Liver (tissue), 3 donors: ENCODE measurements at regions not wholly inside any gene's neighbourhood (a gene's known extent, or its start where the extent isn't known, plus 50 kb on each side); places are given as distances from the start of the nearest gene placed in this dataset.

Experiments
- CTCF ChIP-seq: fragments of 150-350 bp; IDR thresholded peaks from 2 replicates; pipeline ENCODE4 v1.5.1; 2017; ENCODE audit warnings: improper control_type of control experiment, low read depth, low read length; ENCODE audit not compliant: missing input control
- GABPA ChIP-seq, 2 donors: IDR thresholded peaks in 1 of 2; conservative IDR thresholded peaks in 1 of 2; 2 replicates each; pipeline ENCODE4 v1.6.1; 2016; ENCODE audit warnings: antibody characterized with exemption in 2 of 2, mild to moderate bottlenecking in 1 of 2, moderate library complexity in 1 of 2
- MAX ChIP-seq: IDR thresholded peaks from 2 replicates; pipeline ENCODE4 v1.6.1; 2016; ENCODE audit warnings: antibody characterized with exemption
- RXRA ChIP-seq, 2 donors: IDR thresholded peaks; 2 replicates each; pipeline ENCODE4 v1.6.1; 2017 to 2018; ENCODE audit warnings: antibody characterized with exemption in 2 of 2, mild to moderate bottlenecking in 1 of 2
- ZBTB33 ChIP-seq: IDR thresholded peaks from 2 replicates; pipeline ENCODE4 v1.6.1; 2016; ENCODE audit warnings: antibody characterized with exemption
- donor health status: healthy.
- donor health status: healthy.

- TF ChIP-seq ZBTB33 (no peak), GABPA (IDR thresholded peaks at IDR 0.05 in 1 of 2, conservative IDR thresholded peaks at IDR 0.05 in 1 of 2) (no peak), CTCF (no peak), MAX (no peak), RXRA (IDR thresholded peaks at IDR 0.05) (no peak)
Observed at GRCh38 chr3:157738441-157738840, 235.2 kb upstream of the VEPH1 start.
